Karpas-422 (cell line): ENCODE measurements at regions not wholly inside any gene's neighbourhood (a gene's known extent, or its start where the extent isn't known, plus 50 kb on each side); places are given as distances from the start of the nearest gene placed in this dataset.

Source experiments
- DNase-seq: peaks from one replicate; pipeline ENCODE4 v3.0.0-alpha.2; 2015
- H2AFZ ChIP-seq: fragments of 200-600 bp; sonication (generic); 2 replicates; pipeline ENCODE4 v1.6.1; 2014; ENCODE audit warnings: antibody characterized with exemption, low read length, mixed read lengths
- H3K27ac ChIP-seq: fragments of 200-600 bp; sonication (generic); 2 replicates; pipeline ENCODE4 v1.5.1; 2014; ENCODE audit warnings: mild to moderate bottlenecking, low read length, moderate library complexity
- H3K27me3 ChIP-seq: fragments of 200-600 bp; sonication (generic); 2 replicates; pipeline ENCODE4 v1.6.1; 2014; ENCODE audit warnings: low read length, mixed read lengths
- H3K36me3 ChIP-seq: fragments of 200-600 bp; sonication (generic); 2 replicates; pipeline ENCODE4 v1.6.1; 2014; ENCODE audit warnings: low read length, mixed read lengths; ENCODE audit not compliant: insufficient read depth
- H3K4me1 ChIP-seq: fragments of 200-600 bp; sonication (generic); 2 replicates; pipeline ENCODE4 v1.6.1; 2014; ENCODE audit warnings: mild to moderate bottlenecking, low read length, mixed read lengths
- H3K4me2 ChIP-seq: fragments of 200-600 bp; sonication (generic); 2 replicates; pipeline ENCODE4 v1.6.1; 2014; ENCODE audit warnings: low read length, low read depth, mild to moderate bottlenecking; ENCODE audit not compliant: poor library complexity, severe bottlenecking
- H3K4me3 ChIP-seq: fragments of 200-600 bp; sonication (generic); 2 replicates; pipeline ENCODE4 v1.5.1; 2014; ENCODE audit warnings: mild to moderate bottlenecking, antibody characterized with exemption, low read length, mixed read lengths
- H3K79me2 ChIP-seq: fragments of 200-600 bp; sonication (generic); 2 replicates; pipeline ENCODE4 v1.6.1; 2014; ENCODE audit warnings: mild to moderate bottlenecking, low read length, mixed read lengths
- H3K9ac ChIP-seq: fragments of 200-600 bp; sonication (generic); 2 replicates; pipeline ENCODE4 v1.6.0; 2014; ENCODE audit warnings: low read length
- H3K9me2 ChIP-seq: fragments of 200-600 bp; sonication (generic), shearing (Covaris generic); replicated peaks from 2 replicates; pipeline ENCODE4 v1.6.0; 2014; ENCODE audit warnings: mild to moderate bottlenecking, low read length, moderate library complexity; ENCODE audit not compliant: insufficient read depth
- H3K9me3 ChIP-seq: fragments of 300-700, 200-600 bp; sonication (generic); 2 replicates; pipeline ENCODE4 v1.6.1; 2014; ENCODE audit warnings: low read length, mixed read lengths
- H4K20me1 ChIP-seq: fragments of 200-600 bp; sonication (generic); 2 replicates; pipeline ENCODE4 v1.6.1; 2014; ENCODE audit warnings: mild to moderate bottlenecking, antibody characterized with exemption, low read length, low read depth; ENCODE audit not compliant: insufficient read depth

DNA sequence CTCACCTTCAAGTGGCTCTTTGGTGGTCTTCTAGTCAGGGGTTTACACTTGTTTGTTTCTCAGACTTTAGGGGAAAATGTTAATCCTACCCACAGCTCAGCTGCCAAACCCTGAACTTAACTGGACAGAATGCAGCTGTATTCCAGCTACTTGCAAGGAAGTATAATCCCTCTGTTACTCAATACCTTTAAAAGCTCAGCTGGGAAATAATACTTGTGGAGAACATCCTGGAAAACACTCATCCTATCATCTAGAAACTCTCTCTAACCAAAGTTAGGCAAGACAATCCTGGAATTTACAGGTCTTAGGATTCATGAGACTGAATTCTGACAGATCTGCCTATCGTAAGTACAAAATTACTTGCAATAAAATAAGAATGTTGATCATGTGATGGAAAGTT, 404.1 kb downstream of the ADAMTS20 start:
- no peaks in the 10 kb centered on the region for H3K9me3 ChIP-seq
- no peaks in the 10 kb centered on the region for H3K9me2 ChIP-seq
- DNase-seq = no peak
- H3K4me3 ChIP-seq = no peak overlapping the region
- H2AFZ ChIP-seq = no peak overlapping the region
- H3K4me2 ChIP-seq = no peak overlapping the region
- H4K20me1 ChIP-seq = no peaks in the 10 kb centered on the region
- H3K27ac ChIP-seq = no peak overlapping the region
- no peaks in the 10 kb centered on the region for H3K79me2 ChIP-seq
- H3K9ac ChIP-seq = no peak overlapping the region
- H3K4me1 ChIP-seq = no peaks in the 10 kb centered on the region
- no peaks in the 10 kb centered on the region for H3K27me3 ChIP-seq
- H3K36me3 ChIP-seq = no peaks in the 10 kb centered on the region

DNA sequence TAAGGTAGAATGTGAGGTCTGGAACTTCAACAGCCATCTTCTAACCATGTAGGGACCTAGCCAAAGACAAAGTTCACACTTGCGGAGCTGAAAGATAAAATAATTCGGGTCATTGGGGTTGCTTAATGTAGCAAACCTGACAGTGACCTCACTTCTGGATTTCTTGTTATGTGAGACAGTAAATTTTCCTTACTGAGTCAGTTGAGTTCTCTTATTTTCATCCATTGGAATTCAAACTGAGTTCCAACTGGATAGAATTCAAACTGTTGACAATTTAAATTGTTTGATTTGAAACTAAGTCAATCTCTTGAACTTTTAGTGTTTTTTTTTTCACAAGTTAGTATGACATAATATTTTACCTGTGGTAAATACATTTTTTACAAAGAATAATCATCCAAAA, 406.5 kb downstream of the ADAMTS20 start:
- Histone ChIP-seq H3K9me3 (no peaks in the 10 kb centered on the region), H4K20me1 (no peaks in the 10 kb centered on the region), H3K4me1 (no peaks in the 10 kb centered on the region), H3K79me2 (no peaks in the 10 kb centered on the region), H3K36me3 (no peaks in the 10 kb centered on the region), H2AFZ (no peak overlapping the region), H3K9me2 (no peaks in the 10 kb centered on the region), H3K4me2 (no peak overlapping the region), H3K27ac (no peak overlapping the region), H3K27me3 (no peaks in the 10 kb centered on the region), H3K4me3 (no peak overlapping the region), H3K9ac (no peak overlapping the region)
- DNase-seq = no peak

DNA sequence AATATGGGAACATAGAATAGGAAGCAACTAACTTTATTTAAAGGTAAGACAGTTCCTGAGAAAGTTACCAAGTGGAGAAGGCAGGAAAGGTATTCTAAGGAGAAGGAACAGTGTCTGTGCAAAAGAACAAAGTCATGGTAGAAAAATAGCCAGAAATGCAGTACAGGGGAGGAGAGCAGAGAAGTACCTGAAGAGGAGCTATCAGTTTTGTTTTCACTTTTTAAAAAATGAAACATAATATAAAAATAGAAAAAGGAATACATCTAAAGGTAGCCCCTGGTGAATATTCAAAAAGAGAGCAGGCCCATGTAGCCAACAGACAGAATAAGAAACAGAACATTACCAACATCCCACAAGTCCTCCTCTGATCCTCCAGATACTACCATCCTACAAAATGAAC, 408.7 kb downstream of the ADAMTS20 start:
- Histone ChIP-seq H3K27ac (no peak overlapping the region), H3K79me2 (no peaks in the 10 kb centered on the region), H2AFZ (no peak overlapping the region), H3K4me3 (no peak overlapping the region), H3K9me2 (no peaks in the 10 kb centered on the region), H3K9me3 (no peaks in the 10 kb centered on the region), H3K4me2 (no peak overlapping the region), H3K9ac (no peak overlapping the region), H3K4me1 (no peaks in the 10 kb centered on the region), H3K27me3 (no peaks in the 10 kb centered on the region), H4K20me1 (no peaks in the 10 kb centered on the region), H3K36me3 (no peaks in the 10 kb centered on the region)
- no peak for DNase-seq

DNA sequence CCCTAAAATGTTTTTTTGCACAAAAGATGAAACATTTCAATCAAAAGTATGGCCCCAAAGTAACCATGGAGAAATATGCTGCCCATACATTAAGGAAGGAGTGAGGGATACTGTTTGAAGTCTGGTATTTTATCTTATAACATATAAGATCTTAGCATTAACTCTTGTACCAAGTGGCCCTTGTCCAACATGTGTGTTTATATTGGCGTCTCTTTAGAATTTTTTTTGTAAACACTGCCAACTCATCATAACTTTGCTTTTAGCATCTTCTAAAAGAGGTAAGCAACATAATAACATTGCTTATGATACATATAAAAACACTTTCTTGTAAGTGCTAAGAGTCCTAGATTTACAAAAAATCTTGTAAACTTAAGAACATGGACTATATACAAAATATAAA, 419.7 kb downstream of the ADAMTS20 start:
- Histone ChIP-seq H3K4me3 (no peak overlapping the region), H3K9ac (no peak overlapping the region), H3K9me2 (no peaks in the 10 kb centered on the region), H3K4me1 (no peaks in the 10 kb centered on the region), H3K27me3 (no peaks in the 10 kb centered on the region), H2AFZ (no peak overlapping the region), H3K9me3 (no peaks in the 10 kb centered on the region), H3K27ac (no peak overlapping the region), H3K4me2 (no peak overlapping the region), H4K20me1 (no peaks in the 10 kb centered on the region), H3K36me3 (no peaks in the 10 kb centered on the region), H3K79me2 (no peaks in the 10 kb centered on the region)
- DNase-seq = no peak

DNA sequence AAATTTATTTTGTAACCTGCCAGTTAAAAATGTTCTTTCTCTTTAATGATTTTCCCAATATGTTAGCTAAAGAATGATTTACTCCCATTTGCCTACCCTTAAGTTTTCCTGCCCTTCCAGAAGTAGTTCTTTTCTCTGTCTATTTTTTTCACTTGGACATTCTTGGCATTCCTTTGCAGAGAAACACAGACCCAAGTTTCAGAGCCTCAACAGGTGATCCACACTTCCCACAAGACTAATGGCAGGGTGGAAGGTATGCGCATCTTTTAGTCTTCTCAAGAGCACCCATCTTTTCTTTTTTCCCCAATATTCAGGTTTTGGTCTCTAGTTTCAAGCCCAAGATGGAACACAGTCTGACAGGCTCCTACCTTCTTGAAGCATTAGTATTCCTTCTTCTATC, 420.7 kb downstream of the ADAMTS20 start:
- no peaks in the 10 kb centered on the region for H3K9me3 ChIP-seq
- H3K27ac ChIP-seq = no peak overlapping the region
- H3K4me1 ChIP-seq = no peaks in the 10 kb centered on the region
- no peaks in the 10 kb centered on the region for H3K79me2 ChIP-seq
- no peaks in the 10 kb centered on the region for H4K20me1 ChIP-seq
- no peak overlapping the region for H3K4me3 ChIP-seq
- H2AFZ ChIP-seq = no peak overlapping the region
- no peaks in the 10 kb centered on the region for H3K9me2 ChIP-seq
- DNase-seq = no peak
- H3K9ac ChIP-seq = no peak overlapping the region
- no peaks in the 10 kb centered on the region for H3K27me3 ChIP-seq
- no peaks in the 10 kb centered on the region for H3K36me3 ChIP-seq
- no peak overlapping the region for H3K4me2 ChIP-seq

DNA sequence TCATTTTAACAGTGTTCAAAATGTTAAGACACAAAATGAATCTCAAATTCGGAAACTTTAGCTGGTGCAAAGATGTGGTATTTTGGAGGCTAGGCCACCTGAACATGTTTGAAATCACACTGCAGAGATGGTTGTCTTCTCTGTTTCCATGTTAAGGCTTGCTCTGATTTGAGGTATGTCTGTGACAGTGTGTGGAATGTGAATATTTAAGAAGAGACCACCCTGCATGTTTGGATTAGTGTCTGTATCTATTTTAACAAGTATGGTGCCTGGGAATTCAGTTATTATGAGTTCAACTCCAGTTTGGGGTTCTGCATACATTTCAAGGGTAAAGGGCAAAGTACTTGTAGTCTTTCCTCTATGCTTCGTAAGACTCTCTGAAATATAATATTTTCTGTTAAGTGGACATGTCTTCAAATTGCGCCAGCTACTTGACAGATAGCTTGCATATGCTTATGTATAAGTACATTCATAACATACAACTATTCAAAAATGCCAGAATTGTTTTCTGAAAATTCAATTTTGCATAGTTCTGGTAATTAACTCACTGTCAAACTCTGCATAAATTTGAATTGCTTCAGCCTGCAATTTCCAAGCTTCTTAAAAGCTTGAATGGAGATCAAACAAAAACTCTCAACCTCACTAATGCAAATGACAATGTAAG, 424.0 kb downstream of the ADAMTS20 start:
- H2AFZ ChIP-seq = no peak overlapping the region
- H3K9ac ChIP-seq = no peak overlapping the region
- H3K9me2 ChIP-seq = no peaks in the 10 kb centered on the region
- no peaks in the 10 kb centered on the region for H3K9me3 ChIP-seq
- H3K27me3 ChIP-seq = no peaks in the 10 kb centered on the region
- H3K4me2 ChIP-seq = no peak overlapping the region
- H3K4me3 ChIP-seq = no peak overlapping the region
- H3K27ac ChIP-seq = no peak overlapping the region
- no peaks in the 10 kb centered on the region for H3K36me3 ChIP-seq
- DNase-seq = no peak
- H3K79me2 ChIP-seq = no peaks in the 10 kb centered on the region
- H3K4me1 ChIP-seq = no peaks in the 10 kb centered on the region
- H4K20me1 ChIP-seq = no peaks in the 10 kb centered on the region

DNA sequence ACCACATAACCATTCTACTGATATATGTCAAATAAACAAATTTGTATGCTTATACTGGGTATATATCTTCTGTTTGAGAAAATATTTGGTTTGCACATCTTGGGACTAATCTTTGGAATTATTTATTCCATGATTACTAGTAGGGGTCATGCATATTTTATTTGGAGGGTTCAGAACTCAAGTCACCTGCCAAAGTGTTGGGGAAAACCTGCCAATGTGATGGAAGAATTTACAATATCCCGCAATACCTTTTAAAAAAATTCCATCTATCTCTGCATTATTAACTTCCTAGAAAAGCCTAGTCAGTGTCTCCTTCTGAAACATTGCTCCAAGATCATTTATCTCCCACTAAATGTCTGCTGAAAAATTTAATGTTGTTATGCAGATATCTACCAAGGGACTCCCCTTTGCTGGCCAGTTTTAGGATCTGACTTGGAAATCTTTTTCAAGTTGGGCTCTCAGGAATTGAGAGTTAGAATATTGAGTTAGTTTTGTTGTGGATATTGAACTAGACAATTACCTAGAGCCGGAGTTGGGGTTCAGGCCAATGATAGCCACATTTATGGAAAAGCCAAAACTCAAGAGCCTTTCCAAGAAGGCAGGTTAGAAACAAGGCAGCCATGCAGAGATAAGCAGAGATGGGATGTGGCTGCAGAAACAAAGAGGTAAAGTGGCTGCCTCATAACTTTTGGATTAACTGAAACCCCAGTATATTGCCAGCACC, 425.2 kb downstream of the ADAMTS20 start:
- Histone ChIP-seq H3K4me3 (no peak overlapping the region), H3K4me1 (no peaks in the 10 kb centered on the region), H3K27me3 (no peaks in the 10 kb centered on the region), H3K9me2 (no peaks in the 10 kb centered on the region), H3K27ac (no peak overlapping the region), H3K79me2 (no peaks in the 10 kb centered on the region), H3K9ac (no peak overlapping the region), H4K20me1 (no peaks in the 10 kb centered on the region), H3K36me3 (no peaks in the 10 kb centered on the region), H3K9me3 (no peaks in the 10 kb centered on the region), H3K4me2 (no peak overlapping the region), H2AFZ (no peak overlapping the region)
- no peak for DNase-seq

DNA sequence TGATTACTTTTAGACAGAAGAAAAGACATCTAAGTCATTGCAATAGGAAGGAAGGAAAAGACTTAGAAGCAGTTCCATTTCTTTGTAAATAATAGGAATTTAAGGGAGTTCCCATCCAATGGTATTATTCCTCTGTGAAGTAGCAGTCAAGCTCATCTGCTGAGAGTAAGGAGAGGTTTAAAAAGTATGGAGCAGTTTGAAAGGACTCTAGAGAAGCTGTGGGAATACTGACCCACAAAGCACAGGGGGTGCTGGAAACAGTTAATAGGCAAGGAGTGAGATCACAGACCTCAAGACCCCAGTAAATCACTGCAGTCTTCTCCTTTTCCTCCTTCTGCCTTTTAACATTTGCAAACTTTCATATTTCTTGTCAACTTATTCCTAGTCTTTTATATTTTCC, 428.5 kb downstream of the ADAMTS20 start:
- Histone ChIP-seq H3K79me2 (no peaks in the 10 kb centered on the region), H3K36me3 (no peaks in the 10 kb centered on the region), H3K4me1 (no peaks in the 10 kb centered on the region), H3K9ac (no peak overlapping the region), H2AFZ (no peak overlapping the region), H3K4me2 (no peak overlapping the region), H3K9me3 (no peaks in the 10 kb centered on the region), H3K27ac (no peak overlapping the region), H4K20me1 (no peaks in the 10 kb centered on the region), H3K9me2 (no peaks in the 10 kb centered on the region), H3K27me3 (peaks cover 2% of the 10 kb centered on the region; the same call in 1 of the 2 replicates), H3K4me3 (no peak overlapping the region)
- DNase-seq = no peak
